Keratinocyte (primary cell): ENCODE measurements at regions not wholly inside any gene's neighbourhood (a gene's known extent, or its start where the extent isn't known, plus 50 kb on each side); places are given as distances from the start of the nearest gene placed in this dataset.

Experiments
- EZH2 ChIP-seq: IDR thresholded peaks from one replicate; pipeline ENCODE4 v1.6.1; 2012; ENCODE audit warnings: inconsistent platforms, mild to moderate bottlenecking, low read length, moderate library complexity
- TF ChIP-seq, protein P1 (sequence below), 3 experiments: IDR thresholded peaks in 1 of 3; conservative IDR thresholded peaks in 1 of 3; optimal IDR thresholded peaks in 1 of 3; 2 replicates in 2 of 3; 3 replicates in 1 of 3; pipeline versions ENCODE3 to v1.5.1; 2011; ENCODE audit warnings: low read length in 3 of 3, mild to moderate bottlenecking in 3 of 3, moderate library complexity in 2 of 3, control low read depth in 1 of 3, inconsistent platforms in 1 of 3; ENCODE audit not compliant: insufficient read depth in 2 of 3; ENCODE audit errors: extremely low read depth in 1 of 3

DNA sequence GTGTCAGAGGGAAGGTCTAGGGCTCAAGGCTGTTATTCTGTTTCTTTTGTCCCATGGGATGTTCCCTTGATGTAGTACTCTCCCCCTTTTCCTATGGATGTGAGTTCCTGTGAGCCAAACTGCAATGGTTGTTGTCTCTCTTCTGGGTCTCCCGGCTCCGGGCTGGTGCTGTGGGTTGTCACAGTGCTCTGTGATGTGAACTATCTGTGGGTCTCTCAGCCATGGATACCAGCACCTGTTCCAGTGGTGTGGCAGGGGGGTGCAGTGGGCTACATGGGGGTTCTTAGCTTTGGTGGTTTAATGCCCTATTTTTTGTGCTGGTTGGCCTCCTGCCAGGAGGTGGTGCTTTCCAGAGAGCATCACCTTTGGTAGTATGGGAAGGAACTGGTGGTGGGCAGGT, 941.1 kb downstream of the KCNA4 start:
- TF ChIP-seq, protein P1, sequence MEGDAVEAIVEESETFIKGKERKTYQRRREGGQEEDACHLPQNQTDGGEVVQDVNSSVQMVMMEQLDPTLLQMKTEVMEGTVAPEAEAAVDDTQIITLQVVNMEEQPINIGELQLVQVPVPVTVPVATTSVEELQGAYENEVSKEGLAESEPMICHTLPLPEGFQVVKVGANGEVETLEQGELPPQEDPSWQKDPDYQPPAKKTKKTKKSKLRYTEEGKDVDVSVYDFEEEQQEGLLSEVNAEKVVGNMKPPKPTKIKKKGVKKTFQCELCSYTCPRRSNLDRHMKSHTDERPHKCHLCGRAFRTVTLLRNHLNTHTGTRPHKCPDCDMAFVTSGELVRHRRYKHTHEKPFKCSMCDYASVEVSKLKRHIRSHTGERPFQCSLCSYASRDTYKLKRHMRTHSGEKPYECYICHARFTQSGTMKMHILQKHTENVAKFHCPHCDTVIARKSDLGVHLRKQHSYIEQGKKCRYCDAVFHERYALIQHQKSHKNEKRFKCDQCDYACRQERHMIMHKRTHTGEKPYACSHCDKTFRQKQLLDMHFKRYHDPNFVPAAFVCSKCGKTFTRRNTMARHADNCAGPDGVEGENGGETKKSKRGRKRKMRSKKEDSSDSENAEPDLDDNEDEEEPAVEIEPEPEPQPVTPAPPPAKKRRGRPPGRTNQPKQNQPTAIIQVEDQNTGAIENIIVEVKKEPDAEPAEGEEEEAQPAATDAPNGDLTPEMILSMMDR (optimal IDR thresholded peaks at IDR 0.05 in 1 of 3, IDR thresholded peaks at IDR 0.05 in 1 of 3, conservative IDR thresholded peaks at IDR 0.05 in 1 of 3; ENCODE audit: extremely low read depth in 1 of 3, insufficient read depth in 2 of 3, low read length in 3 of 3) = no peak
- TF ChIP-seq EZH2 = no peak
